Activated naive CD4-positive, alpha-beta T cell treated with anti-CD3 and anti-CD28 coated beads for 36 hours (primary cell): ENCODE measurements at regions not wholly inside any gene's neighbourhood (a gene's known extent, or its start where the extent isn't known, plus 50 kb on each side); places are given as distances from the start of the nearest gene placed in this dataset.
"Not testable (repeated sequence)": the region's sequence is repeated elsewhere in the genome, so short reads cannot be mapped to it uniquely, and the experiment has no call there.

Source experiments
- CTCF ChIA-PET: fragments of 350-600 bp; sonication (Branson Sonifier 250); formaldehyde crosslinking; loops from one replicate; lab custom pipeline; 2021; ENCODE audit warnings: antibody characterized with exemption; lab: Charles Lee
- DNase-seq: peaks from one replicate; pipeline ENCODE4 v3.0.0-alpha.2; 2020
- H3K27ac Mint-ChIP-seq: one replicate; pipeline ENCODE4 v1.8.0; 2021; ENCODE audit warnings: mild to moderate bottlenecking, mixed read lengths
- H3K27me3 Mint-ChIP-seq: one replicate; pipeline ENCODE4 v1.8.0; 2021; ENCODE audit warnings: low read depth, mixed read lengths
- H3K36me3 Mint-ChIP-seq: one replicate; pipeline ENCODE4 v1.8.0; 2021; ENCODE audit warnings: low read depth, mixed read lengths
- H3K4me1 Mint-ChIP-seq: one replicate; pipeline ENCODE4 v1.8.0; 2021; ENCODE audit warnings: low read depth, mixed read lengths
- H3K4me3 Mint-ChIP-seq: one replicate; pipeline ENCODE4 v1.8.0; 2021; ENCODE audit warnings: mild to moderate bottlenecking, moderate library complexity, mixed read lengths
- H3K9me3 Mint-ChIP-seq: one replicate; pipeline ENCODE4 v1.8.0; 2021; ENCODE audit warnings: mixed read lengths
- intact Hi-C: fragments of 100-400 bp; cut with micrococcal nuclease; formaldehyde crosslinking; loops from one replicate; pipeline ENCODE4 v1.15.1; 2023

- Mint-ChIP-seq H3K9me3 (no peaks in the 10 kb centered on the region), H3K36me3 (no peaks in the 10 kb centered on the region), H3K27me3 (peaks cover 51% of the 10 kb centered on the region), H3K4me1 (peaks cover 12% of the 10 kb centered on the region), H3K4me3 (no peak overlapping the region), H3K27ac (no peak overlapping the region)
- intact Hi-C loops = no loop called here
- peak; percentile 55 for DNase-seq
- CTCF ChIA-PET = interaction anchor here (1.7 kb wide), 1 partner anchor 57 kb away, joined by 6 read pairs; no protein-coding TSS in a partner anchor
These were observed 81.4 kb downstream of the NENF start for GRCh38 chr1:212514056-212514614.

GRCh38 chr1:212514782-212515181 lies 82.1 kb downstream of the NENF start:
- no peak for DNase-seq
- no peak overlapping the region for H3K27ac Mint-ChIP-seq
- H3K4me1 Mint-ChIP-seq = peaks cover 12% of the 10 kb centered on the region
- no peaks in the 10 kb centered on the region for H3K9me3 Mint-ChIP-seq
- no peak overlapping the region for H3K4me3 Mint-ChIP-seq
- intact Hi-C loops = no loop called here
- CTCF ChIA-PET = interaction anchor here (0.5 to 1.7 kb wide), 2 partner anchors 58 to 65 kb away, joined by 3 to 6 read pairs; no protein-coding TSS in a partner anchor
- H3K27me3 Mint-ChIP-seq = peaks cover 51% of the 10 kb centered on the region
- H3K36me3 Mint-ChIP-seq = no peaks in the 10 kb centered on the region

GRCh38 chr1:212515329-212515760 lies 82.6 kb downstream of the NENF start:
- Mint-ChIP-seq H3K4me3 (no peak overlapping the region), H3K27ac (no peak overlapping the region), H3K9me3 (no peaks in the 10 kb centered on the region), H3K36me3 (no peaks in the 10 kb centered on the region), H3K4me1 (peaks cover 12% of the 10 kb centered on the region), H3K27me3 (peaks cover 49% of the 10 kb centered on the region)
- no peak for DNase-seq
- intact Hi-C loops = no loop called here
- CTCF ChIA-PET = interaction anchor here (0.5 to 1.7 kb wide), 2 partner anchors 58 to 65 kb away, joined by 3 to 6 read pairs; no protein-coding TSS in a partner anchor

GRCh38 chr1:212516012-212516411 lies 83.3 kb downstream of the NENF start:
- not testable (repeated sequence) for H3K36me3 Mint-ChIP-seq, H3K4me3 Mint-ChIP-seq
- CTCF ChIA-PET = interaction anchor here (0.8 kb wide), 1 partner anchor 61 kb away, joined by 3 read pairs; no protein-coding TSS in a partner anchor

GRCh38 chr1:212518188-212519054 lies 85.7 kb downstream of the NENF start:
- CTCF ChIA-PET = no interaction called here
- no peak for DNase-seq
- peaks cover 33% of the 10 kb centered on the region for H3K27me3 Mint-ChIP-seq
- no peaks in the 10 kb centered on the region for H3K9me3 Mint-ChIP-seq
- H3K36me3 Mint-ChIP-seq = no peaks in the 10 kb centered on the region
- H3K27ac Mint-ChIP-seq = no peak overlapping the region
- peaks cover 10% of the 10 kb centered on the region for H3K4me1 Mint-ChIP-seq
- intact Hi-C loops = no loop called here
- H3K4me3 Mint-ChIP-seq = no peak overlapping the region

More at GRCh38 chr1:212516012-212516411, 83.3 kb downstream of the NENF start:
- Mint-ChIP-seq H3K4me1 (peaks cover 12% of the 10 kb centered on the region), H3K27me3 (peaks cover 49% of the 10 kb centered on the region)
- H3K27ac Mint-ChIP-seq, intact Hi-C loops, H3K9me3 Mint-ChIP-seq, DNase-seq: not testable (repeated sequence)

- H3K9me3 Mint-ChIP-seq = no peaks in the 10 kb centered on the region
These were observed 86.4 kb downstream of the NENF start for GRCh38 chr1:212519131-212519530.

GRCh38 chr1:212520299-212520698 lies 87.6 kb downstream of the NENF start:
- CTCF ChIA-PET = no interaction called here
- no peaks in the 10 kb centered on the region for H3K36me3 Mint-ChIP-seq
- H3K27ac Mint-ChIP-seq = no peak overlapping the region
- H3K4me3 Mint-ChIP-seq = no peak overlapping the region
- DNase-seq = no peak
- peaks cover 1% of the 10 kb centered on the region for H3K4me1 Mint-ChIP-seq
- intact Hi-C loops = no loop called here
- no peaks in the 10 kb centered on the region for H3K9me3 Mint-ChIP-seq
- peaks cover 20% of the 10 kb centered on the region for H3K27me3 Mint-ChIP-seq

More at GRCh38 chr1:212519131-212519530, 86.4 kb downstream of the NENF start:
- intact Hi-C loops = no loop called here
- Mint-ChIP-seq H3K27me3 (peaks cover 26% of the 10 kb centered on the region), H3K36me3 (no peaks in the 10 kb centered on the region), H3K27ac (no peak overlapping the region), H3K4me1 (peaks cover 5% of the 10 kb centered on the region), H3K4me3 (no peak overlapping the region)
- no peak for DNase-seq
- CTCF ChIA-PET = no interaction called here

- Mint-ChIP-seq H3K27ac (no peak overlapping the region), H3K27me3 (peaks cover 15% of the 10 kb centered on the region), H3K9me3 (no peaks in the 10 kb centered on the region), H3K4me3 (no peak overlapping the region), H3K36me3 (no peaks in the 10 kb centered on the region), H3K4me1 (no peaks in the 10 kb centered on the region)
- CTCF ChIA-PET = no interaction called here
- no peak for DNase-seq
- intact Hi-C loops = no loop called here
These were observed 87.8 kb upstream of the ATF3 start for GRCh38 chr1:212520746-212521145.

- Mint-ChIP-seq H3K27me3 (peaks cover 4% of the 10 kb centered on the region), H3K4me1 (no peaks in the 10 kb centered on the region), H3K27ac (no peak overlapping the region), H3K36me3 (no peaks in the 10 kb centered on the region), H3K9me3 (no peaks in the 10 kb centered on the region), H3K4me3 (no peak overlapping the region)
- intact Hi-C loops = no loop called here
- CTCF ChIA-PET = interaction anchor here (0.6 kb wide), 1 partner anchor 16 kb away, joined by 3 read pairs; no protein-coding TSS in a partner anchor
- DNase-seq = no peak
These were observed 83.0 kb upstream of the ATF3 start for GRCh38 chr1:212525479-212526110.

GRCh38 chr1:212526111-212526491 lies 82.5 kb upstream of the ATF3 start:
- no peak for DNase-seq
- Mint-ChIP-seq H3K36me3 (no peaks in the 10 kb centered on the region), H3K4me3 (no peak overlapping the region), H3K27me3 (peaks cover 4% of the 10 kb centered on the region), H3K4me1 (no peaks in the 10 kb centered on the region), H3K27ac (no peak overlapping the region), H3K9me3 (no peaks in the 10 kb centered on the region)
- intact Hi-C loops = no loop called here
- CTCF ChIA-PET = interaction anchor here (0.7 kb wide), 1 partner anchor 256 kb away, joined by 7 read pairs; no protein-coding TSS in a partner anchor

- CTCF ChIA-PET = no interaction called here
- H3K4me3 Mint-ChIP-seq = no peak overlapping the region
- H3K9me3 Mint-ChIP-seq = no peaks in the 10 kb centered on the region
- peaks cover 9% of the 10 kb centered on the region for H3K27me3 Mint-ChIP-seq
- DNase-seq = no peak
- no peaks in the 10 kb centered on the region for H3K4me1 Mint-ChIP-seq
- intact Hi-C loops = no loop called here
- H3K27ac Mint-ChIP-seq = no peak overlapping the region
- H3K36me3 Mint-ChIP-seq = no peaks in the 10 kb centered on the region
These were observed 80.1 kb upstream of the ATF3 start for GRCh38 chr1:212528501-212528900.

- intact Hi-C loops = no loop called here
- Mint-ChIP-seq H3K9me3 (no peaks in the 10 kb centered on the region), H3K36me3 (no peaks in the 10 kb centered on the region), H3K4me1 (no peaks in the 10 kb centered on the region), H3K4me3 (no peak overlapping the region), H3K27ac (no peak overlapping the region), H3K27me3 (peaks cover 12% of the 10 kb centered on the region)
- CTCF ChIA-PET = interaction anchor here (0.7 to 1.3 kb wide), 3 partner anchors 73 to 220 kb away, joined by 3 to 4 read pairs (median 3); no protein-coding TSS in a partner anchor
- no peak for DNase-seq
These were observed 79.3 kb upstream of the ATF3 start for GRCh38 chr1:212529211-212529741.
